SW480 (cell line): ENCODE measurements at regions not wholly inside any gene's neighbourhood (a gene's known extent, or its start where the extent isn't known, plus 50 kb on each side); places are given as distances from the start of the nearest gene placed in this dataset.

Source experiments
- DNase-seq: peaks from one replicate; pipeline ENCODE4 v3.0.0-alpha.2; 2016; ENCODE audit warnings: low spot score

DNA sequence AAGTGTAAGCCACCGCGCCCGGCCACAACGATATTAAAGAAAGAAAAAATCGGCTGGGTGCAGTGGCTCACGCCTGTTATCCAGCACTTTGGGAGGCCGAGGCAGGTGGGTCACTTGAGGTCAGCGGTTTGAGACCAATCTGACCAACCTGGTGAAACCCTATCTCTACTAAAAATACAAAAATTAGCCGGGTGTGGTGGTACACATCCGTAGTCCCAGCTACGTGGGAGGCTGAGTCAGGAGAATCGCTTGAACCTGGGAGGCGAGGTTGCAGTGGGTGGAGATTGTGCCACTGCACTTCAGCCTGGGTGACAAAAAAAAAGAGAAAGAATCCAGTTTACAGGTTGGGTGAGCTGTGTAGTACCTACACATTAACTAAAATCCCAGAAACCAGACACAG lies 99.9 kb upstream of the CACNA1A start:
- DNase-seq: no peak

- no peak for DNase-seq
Measured at GRCh38 chr19:13604902-13605586, 98.8 kb upstream of the CACNA1A start.

- DNase-seq: no peak
Measured at GRCh38 chr19:13600802-13601201, 94.5 kb upstream of the CACNA1A start.

GRCh38 chr19:13600091-13600490 lies 93.8 kb upstream of the CACNA1A start:
- DNase-seq: no peak

DNA sequence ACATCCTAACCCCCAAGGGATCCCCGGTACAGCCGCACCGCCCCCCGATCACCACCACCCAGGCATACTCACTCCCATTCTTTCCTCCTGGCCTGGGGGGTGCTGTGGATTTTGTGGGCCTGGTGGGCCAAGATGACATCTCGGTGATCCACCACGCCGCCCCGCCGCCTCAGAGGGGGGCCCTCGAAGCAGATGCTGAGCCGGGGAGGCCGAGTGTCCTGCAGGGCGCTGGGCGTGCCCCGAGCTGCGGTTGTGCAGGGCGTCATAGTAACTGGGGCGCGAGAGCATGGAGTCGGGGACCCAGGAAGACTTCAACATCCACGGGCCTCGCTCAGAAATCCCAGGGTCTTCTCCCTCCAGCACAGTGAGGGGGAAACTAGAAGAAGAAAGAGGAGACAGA lies 93.4 kb upstream of the CACNA1A start:
- DNase-seq: no peak

DNA sequence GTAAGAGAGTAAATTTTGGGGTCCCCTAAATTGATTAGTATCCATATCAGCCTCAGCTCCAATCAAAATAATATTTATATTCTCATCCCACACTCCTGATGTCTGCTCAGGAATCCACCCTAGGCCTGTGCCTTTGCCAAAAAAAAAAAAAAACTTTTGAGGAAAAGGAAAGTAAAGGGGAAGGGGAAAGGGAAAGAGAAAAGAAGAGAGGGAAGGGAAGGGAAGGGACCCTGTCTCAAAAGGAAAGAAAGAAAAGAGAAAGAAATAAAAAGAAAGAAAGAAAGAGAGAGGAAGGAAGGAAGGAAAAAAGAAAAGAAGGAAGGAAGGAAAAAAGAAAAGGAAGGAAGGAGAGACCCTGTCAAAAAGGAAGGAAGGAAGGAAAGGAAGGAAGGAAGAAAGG lies 91.8 kb upstream of the CACNA1A start:
- no peak for DNase-seq

GRCh38 chr19:13597640-13598039 lies 91.4 kb upstream of the CACNA1A start:
- peak; percentile 72 for DNase-seq

GRCh38 chr19:13588957-13589833 lies 82.9 kb upstream of the CACNA1A start:
- peak; percentile 56 for DNase-seq

- no peak for DNase-seq
Measured at GRCh38 chr19:13585512-13585911, 79.2 kb upstream of the CACNA1A start.

GRCh38 chr19:13583753-13584152 lies 77.5 kb upstream of the CACNA1A start:
- DNase-seq: no peak

GRCh38 chr19:13583114-13583513 lies 76.8 kb upstream of the CACNA1A start:
- DNase-seq: no peak

- DNase-seq: no peak
Measured at GRCh38 chr19:13581576-13581975, 75.3 kb upstream of the CACNA1A start.

DNA sequence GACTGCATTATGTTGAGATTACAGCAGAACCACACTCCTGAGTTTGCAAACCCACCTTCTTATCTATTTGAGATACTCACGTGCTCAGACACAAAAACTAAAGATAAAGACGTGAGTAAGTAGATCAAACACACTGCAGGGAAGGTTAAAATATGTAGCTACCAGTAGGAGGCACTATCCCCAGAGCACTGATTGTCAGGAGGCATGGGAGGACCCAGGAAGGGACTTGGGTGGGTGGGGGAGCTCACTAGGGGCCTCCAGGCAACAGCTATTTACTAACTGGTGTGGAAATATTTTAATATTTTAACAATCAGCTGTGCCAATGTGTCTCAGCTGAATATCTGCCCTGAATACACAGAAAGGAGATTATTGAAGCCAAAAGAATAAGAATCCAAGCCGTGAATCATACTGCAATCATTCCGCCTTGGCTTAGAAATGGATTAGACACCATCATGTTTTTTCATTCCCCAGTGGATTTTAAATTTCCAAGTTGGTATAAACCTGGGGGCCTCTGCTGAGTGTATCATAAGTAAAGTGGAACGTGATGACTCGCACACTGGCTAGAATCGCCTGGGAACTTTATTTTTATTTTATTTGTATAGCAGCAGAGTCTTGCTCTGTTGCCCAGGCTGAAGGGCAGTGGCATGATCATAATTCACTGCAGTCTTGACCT lies 73.2 kb upstream of the CACNA1A start:
- no peak for DNase-seq

- no peak for DNase-seq
Measured at GRCh38 chr19:13576726-13577125, 70.4 kb upstream of the CACNA1A start.

DNA sequence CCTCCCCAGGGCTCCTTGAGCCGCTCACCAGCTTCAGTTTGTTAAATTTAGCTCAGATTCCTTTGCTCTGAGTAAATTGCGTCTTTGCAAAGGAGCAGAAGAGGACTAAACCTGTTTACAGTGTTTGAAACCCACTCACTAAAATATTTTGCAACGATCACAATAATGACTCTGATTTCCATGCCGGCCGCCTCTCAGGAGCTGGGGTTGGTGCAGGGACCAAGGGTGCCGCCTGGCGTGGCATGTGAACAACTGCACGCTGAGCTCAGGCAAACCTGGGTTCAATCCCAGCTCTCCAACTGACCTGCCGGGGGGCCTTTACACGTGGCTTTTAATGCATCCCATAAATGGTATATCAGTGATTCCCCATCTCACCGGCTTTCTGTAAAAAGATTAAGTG lies 68.7 kb upstream of the CACNA1A start:
- DNase-seq: no peak

- DNase-seq: no peak
Measured at GRCh38 chr19:13573056-13573667, 66.9 kb upstream of the CACNA1A start.

DNA sequence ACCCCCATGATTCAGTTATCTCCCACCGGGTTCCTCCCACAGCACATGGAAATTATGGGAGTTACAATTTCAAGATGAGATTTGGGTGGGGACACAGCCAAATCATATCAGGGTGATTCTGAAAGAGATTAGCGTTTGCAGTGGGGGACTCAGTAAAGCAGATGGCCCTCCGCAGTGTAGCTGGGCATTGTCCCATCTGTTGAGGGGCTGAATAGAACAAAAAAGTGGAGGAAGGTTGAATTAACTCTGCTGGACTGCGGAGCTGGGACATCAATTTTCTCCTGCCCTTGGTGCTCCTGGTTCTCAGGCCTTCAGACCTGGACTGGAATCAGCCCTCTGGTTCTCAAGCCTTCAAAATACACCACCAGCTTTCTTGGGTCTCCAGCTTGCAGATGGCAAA lies 55.2 kb upstream of the CACNA1A start:
- no peak for DNase-seq

GRCh38 chr19:13557756-13558398 lies 51.6 kb upstream of the CACNA1A start:
- peak; percentile 41 for DNase-seq

GRCh38 chr19:13556552-13556951 lies 50.3 kb upstream of the CACNA1A start:
- DNase-seq: no peak
